ENCODE measurements at regions not wholly inside any gene's neighbourhood (a gene's known extent, or its start where the extent isn't known, plus 50 kb on each side); places are given as distances from the start of the nearest gene placed in this dataset.

GRCh38 chr5:84635235-84636055, 250.8 kb upstream of the EDIL3 start:
- H3K27me3 ChIP-seq = no peaks in the 10 kb centered on the region
- H3K4me3 ChIP-seq (replicated peaks in 1 of 3) = no peak overlapping the region
- DNase-seq = no peak
- WGBS, 2 donors = 95% methylated on average over 19 to 22 of the region's 22 CpGs
- H3K4me1 ChIP-seq = no peaks in the 10 kb centered on the region
- no peaks in the 10 kb centered on the region for H3K9me3 ChIP-seq
- intact Hi-C loops (cut with DNase I) = no loop called here
- H3K27ac ChIP-seq = no peak overlapping the region
- no peaks in the 10 kb centered on the region for H3K36me3 ChIP-seq
- TF ChIP-seq CTCF (IDR thresholded peaks at IDR 0.05) (no peak), POLR2A (IDR thresholded peaks at IDR 0.05) (no peak)

GRCh38 chr5:84634256-84634655, 249.6 kb upstream of the EDIL3 start:
- H3K27ac ChIP-seq = no peak overlapping the region
- intact Hi-C loops (cut with DNase I) = no loop called here
- H3K4me1 ChIP-seq = no peaks in the 10 kb centered on the region
- no peaks in the 10 kb centered on the region for H3K27me3 ChIP-seq
- DNase-seq = no peak
- WGBS, 2 donors = 88 to 94% methylated on average over 8 to 11 of the region's 11 CpGs
- H3K36me3 ChIP-seq = no peaks in the 10 kb centered on the region
- H3K9me3 ChIP-seq = no peaks in the 10 kb centered on the region
- H3K4me3 ChIP-seq (replicated peaks in 1 of 3) = no peak overlapping the region
- no peak for TF ChIP-seq CTCF (IDR thresholded peaks at IDR 0.05)
- TF ChIP-seq POLR2A (IDR thresholded peaks at IDR 0.05) = no peak

GRCh38 chr5:84632418-84632817, 247.7 kb upstream of the EDIL3 start:
- no peak for DNase-seq
- TF ChIP-seq CTCF (IDR thresholded peaks at IDR 0.05) (no peak), POLR2A (IDR thresholded peaks at IDR 0.05) (no peak)
- Histone ChIP-seq H3K9me3 (no peaks in the 10 kb centered on the region), H3K4me1 (no peaks in the 10 kb centered on the region), H3K4me3 (replicated peaks in 1 of 3) (no peak overlapping the region), H3K27me3 (no peaks in the 10 kb centered on the region), H3K27ac (no peak overlapping the region), H3K36me3 (no peaks in the 10 kb centered on the region)
- 86 to 91% methylated on average over 3 of the region's 3 CpGs for WGBS, 2 donors
- intact Hi-C loops (cut with DNase I) = no loop called here

GRCh38 chr5:84628918-84629317, 244.2 kb upstream of the EDIL3 start:
- no peak for DNase-seq
- Histone ChIP-seq H3K27me3 (no peaks in the 10 kb centered on the region), H3K36me3 (no peaks in the 10 kb centered on the region), H3K9me3 (no peaks in the 10 kb centered on the region), H3K4me3 (replicated peaks in 1 of 3) (no peak overlapping the region), H3K4me1 (no peaks in the 10 kb centered on the region), H3K27ac (no peak overlapping the region)
- WGBS, 2 donors = 87 to 88% methylated on average over 2 of the region's 2 CpGs
- intact Hi-C loops (cut with DNase I) = no loop called here
- TF ChIP-seq CTCF (IDR thresholded peaks at IDR 0.05) (no peak), POLR2A (IDR thresholded peaks at IDR 0.05) (no peak)

- WGBS, 2 donors = 62 to 70% methylated on average over 2 of the region's 2 CpGs
- no peak for DNase-seq
- intact Hi-C loops (cut with DNase I) = no loop called here
- Histone ChIP-seq H3K27me3 (no peaks in the 10 kb centered on the region), H3K9me3 (no peaks in the 10 kb centered on the region), H3K36me3 (no peaks in the 10 kb centered on the region), H3K4me3 (replicated peaks in 1 of 3) (no peak overlapping the region), H3K27ac (no peak overlapping the region), H3K4me1 (no peaks in the 10 kb centered on the region)
- TF ChIP-seq POLR2A (IDR thresholded peaks at IDR 0.05) (no peak), CTCF (IDR thresholded peaks at IDR 0.05) (no peak)
Measured at GRCh38 chr5:84623019-84623418, 238.3 kb upstream of the EDIL3 start.
